ENCODE measurements at regions not wholly inside any gene's neighbourhood (a gene's known extent, or its start where the extent isn't known, plus 50 kb on each side); places are given as distances from the start of the nearest gene placed in this dataset.

GRCh38 chr15:96038131-96038530, 292.4 kb upstream of the NR2F2 start:
- no peak for TF ChIP-seq POLR2A (IDR thresholded peaks at IDR 0.05)
- TF ChIP-seq, protein P1, sequence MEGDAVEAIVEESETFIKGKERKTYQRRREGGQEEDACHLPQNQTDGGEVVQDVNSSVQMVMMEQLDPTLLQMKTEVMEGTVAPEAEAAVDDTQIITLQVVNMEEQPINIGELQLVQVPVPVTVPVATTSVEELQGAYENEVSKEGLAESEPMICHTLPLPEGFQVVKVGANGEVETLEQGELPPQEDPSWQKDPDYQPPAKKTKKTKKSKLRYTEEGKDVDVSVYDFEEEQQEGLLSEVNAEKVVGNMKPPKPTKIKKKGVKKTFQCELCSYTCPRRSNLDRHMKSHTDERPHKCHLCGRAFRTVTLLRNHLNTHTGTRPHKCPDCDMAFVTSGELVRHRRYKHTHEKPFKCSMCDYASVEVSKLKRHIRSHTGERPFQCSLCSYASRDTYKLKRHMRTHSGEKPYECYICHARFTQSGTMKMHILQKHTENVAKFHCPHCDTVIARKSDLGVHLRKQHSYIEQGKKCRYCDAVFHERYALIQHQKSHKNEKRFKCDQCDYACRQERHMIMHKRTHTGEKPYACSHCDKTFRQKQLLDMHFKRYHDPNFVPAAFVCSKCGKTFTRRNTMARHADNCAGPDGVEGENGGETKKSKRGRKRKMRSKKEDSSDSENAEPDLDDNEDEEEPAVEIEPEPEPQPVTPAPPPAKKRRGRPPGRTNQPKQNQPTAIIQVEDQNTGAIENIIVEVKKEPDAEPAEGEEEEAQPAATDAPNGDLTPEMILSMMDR (IDR thresholded peaks at IDR 0.05), result no peak

All from suprapubic skin (tissue), 3 donors.